ENCODE measurements at regions not wholly inside any gene's neighbourhood (a gene's known extent, or its start where the extent isn't known, plus 50 kb on each side); places are given as distances from the start of the nearest gene placed in this dataset.

DNA sequence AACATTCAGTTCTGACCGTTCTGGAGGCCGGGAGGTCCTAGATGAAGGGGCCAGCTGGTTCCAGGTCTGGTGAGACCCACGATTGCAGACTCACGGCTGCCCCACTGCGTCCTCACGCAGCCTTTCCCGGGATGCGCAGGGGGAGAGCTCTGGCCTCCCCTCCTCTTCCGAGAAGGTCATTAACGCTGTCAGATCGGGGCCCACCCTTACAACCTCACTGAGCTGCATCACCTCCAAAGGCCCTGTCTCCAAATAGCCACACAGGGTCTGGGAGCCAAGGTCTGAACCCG, 66.6 kb upstream of the PPP1R26 start:
- FAIRE-seq (no peak), DNase-seq (ENCODE audit: insufficient read length, low spot score) (no peak)

DNA sequence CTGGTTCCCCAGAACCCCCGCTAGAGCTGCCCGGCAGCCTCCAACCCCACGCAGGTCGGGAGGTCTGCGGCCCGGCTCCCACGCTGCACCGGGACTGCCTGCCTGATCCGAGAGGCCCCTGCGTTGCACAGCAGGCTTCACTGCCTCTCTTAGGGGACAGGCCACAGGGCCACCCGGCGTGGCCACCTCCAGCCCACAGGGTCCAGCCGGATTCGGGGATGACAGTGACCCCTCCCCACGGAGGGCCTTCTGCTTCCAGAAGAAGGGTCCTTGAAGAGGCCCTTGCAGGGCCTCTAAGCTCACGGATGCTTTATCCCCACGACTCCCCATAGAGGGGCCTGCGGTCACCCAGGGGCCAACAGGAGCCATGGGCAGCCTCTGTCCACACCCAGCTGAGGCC, 66.1 kb upstream of the PPP1R26 start:
- no peak for DNase-seq (ENCODE audit: insufficient read length, low spot score)
- no peak for FAIRE-seq

DNA sequence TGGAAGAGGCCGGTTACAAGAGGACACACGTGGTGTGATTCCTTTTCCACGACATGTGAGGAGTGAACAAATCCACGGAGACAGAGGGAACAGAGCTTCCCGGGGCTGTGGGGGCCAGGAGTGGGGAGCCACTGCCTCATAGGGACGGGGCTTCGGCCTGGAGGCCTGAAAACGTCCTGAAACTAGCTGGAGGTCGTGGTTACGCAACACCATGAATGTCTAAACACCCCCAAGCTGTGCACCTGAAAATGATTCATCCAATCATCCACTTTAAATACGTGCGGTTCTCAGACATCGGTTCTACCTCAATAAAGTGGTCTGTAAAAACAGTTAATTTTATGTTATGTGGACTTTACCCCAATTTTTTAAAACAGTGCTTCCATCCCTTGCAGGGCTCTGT, 65.3 kb upstream of the PPP1R26 start:
- FAIRE-seq (no peak), DNase-seq (ENCODE audit: insufficient read length, low spot score) (no peak)

GRCh38 chr9:135415586-135415985, 64.0 kb upstream of the PPP1R26 start:
- DNase-seq (ENCODE audit: insufficient read length, low spot score) = no peak
- FAIRE-seq = no peak

DNA sequence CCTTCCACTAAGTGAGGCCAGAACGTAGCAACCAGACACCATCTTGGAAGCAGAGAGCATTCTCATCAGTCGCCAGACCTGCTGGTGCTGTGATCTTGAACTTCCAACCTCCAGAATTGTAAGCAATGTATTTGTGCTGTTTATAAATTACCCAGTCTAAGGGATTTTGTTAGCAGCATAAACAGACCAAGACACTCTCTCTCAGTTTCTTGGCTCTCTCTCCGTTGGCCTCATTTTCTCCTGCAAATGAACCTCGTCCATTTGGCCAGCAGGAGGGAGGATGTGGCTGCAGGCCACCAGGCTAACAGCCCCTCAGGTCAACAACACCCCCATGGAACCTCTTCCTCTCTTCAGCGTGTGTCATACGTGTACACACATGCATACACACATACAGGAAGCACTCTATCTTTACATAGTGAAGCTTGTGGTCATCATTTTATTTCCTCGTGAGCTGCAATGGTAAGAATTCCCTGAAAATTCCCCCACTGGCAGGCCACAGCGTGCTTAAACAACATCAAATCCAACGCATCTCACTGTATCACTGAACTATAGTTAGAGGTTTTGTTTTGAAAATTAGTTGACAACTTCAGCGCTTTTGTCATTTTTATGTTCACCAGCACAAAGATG, 62.8 kb upstream of the PPP1R26 start:
- FAIRE-seq (no peak), DNase-seq (ENCODE audit: insufficient read length, low spot score) (no peak)

- FAIRE-seq = no peak
These were observed 61.4 kb upstream of the PPP1R26 start for GRCh38 chr9:135418161-135418560.

DNA sequence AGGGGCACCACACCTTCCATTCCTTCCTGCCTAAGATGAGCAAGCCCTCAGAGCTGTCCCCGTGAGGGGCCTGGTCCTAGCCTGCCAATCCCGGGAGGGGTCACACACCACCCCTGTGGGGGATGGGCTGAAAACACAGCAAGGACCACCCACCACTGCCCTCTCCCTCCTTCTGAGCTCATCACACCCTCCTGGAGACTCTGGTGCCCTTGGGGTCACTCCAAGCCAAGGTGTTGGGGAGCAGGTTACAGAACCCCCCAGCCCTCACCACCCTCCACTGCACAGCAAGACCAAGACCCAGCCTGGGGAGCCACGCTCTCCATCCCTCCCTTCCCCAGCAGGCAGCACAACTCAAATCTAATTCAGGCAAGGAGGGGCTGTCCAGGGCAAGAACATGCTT, 60.5 kb upstream of the PPP1R26 start:
- no peak for DNase-seq (ENCODE audit: insufficient read length, low spot score)
- FAIRE-seq = no peak

More at GRCh38 chr9:135418161-135418560, 61.4 kb upstream of the PPP1R26 start:
- DNase-seq (ENCODE audit: insufficient read length, low spot score) = no peak

- FAIRE-seq (no peak), DNase-seq (ENCODE audit: insufficient read length, low spot score) (no peak)
These were observed 57.1 kb upstream of the PPP1R26 start for GRCh38 chr9:135422341-135422944.

DNA sequence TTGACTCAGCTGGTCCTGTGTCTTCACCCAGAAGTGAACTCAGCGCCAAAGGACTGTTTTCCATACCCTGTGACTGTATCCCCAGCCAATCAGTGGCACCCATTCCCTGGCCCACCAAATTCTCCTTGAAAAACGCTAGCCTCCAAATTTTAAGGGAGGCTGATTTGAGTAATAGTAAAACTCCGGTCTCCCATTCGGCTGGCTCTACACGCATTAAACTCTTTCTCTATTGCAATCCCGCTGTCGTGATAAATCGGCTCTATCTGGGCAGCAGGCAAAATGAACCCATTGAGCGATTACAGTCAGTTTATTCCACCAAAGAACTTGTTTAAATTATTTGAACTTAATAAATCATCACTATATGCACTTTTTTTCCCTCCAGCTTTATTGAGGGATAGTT, 55.9 kb upstream of the PPP1R26 start:
- FAIRE-seq = no peak

More for the DNA sequence above, 55.9 kb upstream of the PPP1R26 start:
- no peak for DNase-seq (ENCODE audit: insufficient read length, low spot score)
